ENCODE measurements at regions not wholly inside any gene's neighbourhood (a gene's known extent, or its start where the extent isn't known, plus 50 kb on each side); places are given as distances from the start of the nearest gene placed in this dataset.
A peak's percentile ranks its signal among the peaks of the same experiment; 100 is the strongest.

- TF ChIP-seq POLR2A (IDR thresholded peaks at IDR 0.05; ENCODE audit: low read length) (no peak), GATA1 (IDR thresholded peaks at IDR 0.05; ENCODE audit: low read depth, low read length) (no peak)
- DNase-seq, result no peak
Measured at GRCh38 chr7:55651057-55651456, 78.8 kb upstream of the VOPP1 start.

GRCh38 chr7:55649238-55649637 is 76.9 kb upstream of the VOPP1 start:
- TF ChIP-seq GATA1 (IDR thresholded peaks at IDR 0.05; ENCODE audit: low read depth, low read length) (no peak), POLR2A (IDR thresholded peaks at IDR 0.05; ENCODE audit: low read length) (no peak)
- no peak for DNase-seq

GRCh38 chr7:55644567-55644966 is 72.3 kb upstream of the VOPP1 start:
- no peak for TF ChIP-seq GATA1 (IDR thresholded peaks at IDR 0.05; ENCODE audit: low read depth, low read length)
- TF ChIP-seq POLR2A (IDR thresholded peaks at IDR 0.05; ENCODE audit: low read length), result no peak
- DNase-seq, result no peak

- TF ChIP-seq GATA1 (IDR thresholded peaks at IDR 0.05; ENCODE audit: low read depth, low read length), result no peak
- no peak for TF ChIP-seq POLR2A (IDR thresholded peaks at IDR 0.05; ENCODE audit: low read length)
- no peak for DNase-seq
Measured at GRCh38 chr7:55642266-55642665, 70.0 kb upstream of the VOPP1 start.

GRCh38 chr7:55641811-55642210 is 69.5 kb upstream of the VOPP1 start:
- TF ChIP-seq POLR2A (IDR thresholded peaks at IDR 0.05; ENCODE audit: low read length) (no peak), GATA1 (IDR thresholded peaks at IDR 0.05; ENCODE audit: low read depth, low read length) (no peak)
- no peak for DNase-seq

- peak; percentile 43 to 61 for DNase-seq
- TF ChIP-seq POLR2A (IDR thresholded peaks at IDR 0.05; ENCODE audit: low read length), result no peak
- no peak for TF ChIP-seq GATA1 (IDR thresholded peaks at IDR 0.05; ENCODE audit: low read depth, low read length)
Measured at GRCh38 chr7:55641273-55641691, 69.0 kb upstream of the VOPP1 start.

- TF ChIP-seq GATA1 (IDR thresholded peaks at IDR 0.05; ENCODE audit: low read depth, low read length), result no peak
- no peak for TF ChIP-seq POLR2A (IDR thresholded peaks at IDR 0.05; ENCODE audit: low read length)
- DNase-seq, result no peak
Measured at GRCh38 chr7:55639640-55640039, 67.3 kb upstream of the VOPP1 start.

- DNase-seq, result no peak
- no peak for TF ChIP-seq POLR2A (IDR thresholded peaks at IDR 0.05; ENCODE audit: low read length)
- TF ChIP-seq GATA1 (IDR thresholded peaks at IDR 0.05; ENCODE audit: low read depth, low read length), result no peak
Measured at GRCh38 chr7:55629051-55629677, 56.9 kb upstream of the VOPP1 start.

GRCh38 chr7:55624813-55625212 is 52.5 kb upstream of the VOPP1 start:
- no peak for TF ChIP-seq GATA1 (IDR thresholded peaks at IDR 0.05; ENCODE audit: low read depth, low read length)
- TF ChIP-seq POLR2A (IDR thresholded peaks at IDR 0.05; ENCODE audit: low read length), result no peak
- no peak for DNase-seq

GRCh38 chr7:55623617-55624016 is 51.3 kb upstream of the VOPP1 start:
- DNase-seq, result no peak
- TF ChIP-seq POLR2A (IDR thresholded peaks at IDR 0.05; ENCODE audit: low read length), result no peak
- no peak for TF ChIP-seq GATA1 (IDR thresholded peaks at IDR 0.05; ENCODE audit: low read depth, low read length)

- no peak for DNase-seq
- TF ChIP-seq GATA1 (IDR thresholded peaks at IDR 0.05; ENCODE audit: low read depth, low read length), result no peak
Measured at GRCh38 chr7:55622241-55622640, 49.9 kb upstream of the VOPP1 start.

All from erythroblast (primary cell).